Neural cell (in vitro differentiated cells): ENCODE measurements at regions not wholly inside any gene's neighbourhood (a gene's known extent, or its start where the extent isn't known, plus 50 kb on each side); places are given as distances from the start of the nearest gene placed in this dataset.

Experiments
- CTCF ChIP-seq: fragments of 450-650 bp; IDR thresholded peaks from 2 replicates; pipeline ENCODE4 v1.5.1; 2014; ENCODE audit warnings: antibody characterized with exemption, mild to moderate bottlenecking, moderate library complexity; ENCODE audit not compliant: poor library complexity, severe bottlenecking
- EP300 ChIP-seq: fragments of 450-650 bp; conservative IDR thresholded peaks from 2 replicates; pipeline ENCODE4 v1.6.1; 2014; ENCODE audit warnings: antibody characterized with exemption, mild to moderate bottlenecking, moderate library complexity; ENCODE audit not compliant: poor library complexity, severe bottlenecking
- EZH2 ChIP-seq: fragments of 200-600, 300-800 bp; shearing (Covaris generic), sonication (generic); IDR thresholded peaks from 2 replicates; pipeline ENCODE4 v1.6.1; 2014; ENCODE audit warnings: antibody characterized with exemption, low read length, borderline replicate concordance, mild to moderate bottlenecking; ENCODE audit not compliant: insufficient read depth, poor library complexity, severe bottlenecking
- POLR2AphosphoS5 ChIP-seq: IDR thresholded peaks from 2 replicates; pipeline ENCODE4 v1.6.1; 2012
- RAD21 ChIP-seq: fragments of 450-650 bp; conservative IDR thresholded peaks from 2 replicates; pipeline ENCODE4 v1.6.1; 2014; ENCODE audit warnings: antibody characterized with exemption, mild to moderate bottlenecking, moderate library complexity
- REST ChIP-seq: IDR thresholded peaks from 2 replicates; pipeline ENCODE4 v1.6.1; 2012; ENCODE audit warnings: borderline replicate concordance
- SMC3 ChIP-seq: fragments of 450-650 bp; conservative IDR thresholded peaks from 2 replicates; pipeline ENCODE4 v1.6.1; 2014; ENCODE audit warnings: antibody characterized with exemption, mild to moderate bottlenecking, moderate library complexity; ENCODE audit not compliant: poor library complexity

- no peak for TF ChIP-seq EZH2
- no peak for TF ChIP-seq CTCF
- TF ChIP-seq REST: no peak
- no peak for TF ChIP-seq RAD21
- no peak for TF ChIP-seq POLR2AphosphoS5
- no peak for TF ChIP-seq EP300
- TF ChIP-seq SMC3: no peak
Observed at GRCh38 chr2:163801486-163801885, 65.7 kb upstream of the FIGN start.
